ENCODE measurements at regions not wholly inside any gene's neighbourhood (a gene's known extent, or its start where the extent isn't known, plus 50 kb on each side); places are given as distances from the start of the nearest gene placed in this dataset.

- DNase-seq: no peak
Measured at GRCh38 chr20:40486297-40486696, 202.7 kb downstream of the MAFB start.

- no peak for DNase-seq
Measured at GRCh38 chr20:40481743-40482458, 207.1 kb downstream of the MAFB start.

- no peak for DNase-seq
Measured at GRCh38 chr20:40481337-40481736, 207.7 kb downstream of the MAFB start.

GRCh38 chr20:40477805-40478204, 211.2 kb downstream of the MAFB start:
- DNase-seq: no peak

GRCh38 chr20:40476461-40476860, 212.6 kb downstream of the MAFB start:
- DNase-seq: no peak

GRCh38 chr20:40472905-40473304, 216.1 kb downstream of the MAFB start:
- no peak for DNase-seq

- no peak for DNase-seq
Measured at GRCh38 chr20:40471261-40471629, 217.8 kb downstream of the MAFB start.

- DNase-seq: no peak
Measured at GRCh38 chr20:40470445-40471260, 218.4 kb downstream of the MAFB start.

- DNase-seq: no peak
Measured at GRCh38 chr20:40468759-40469158, 220.3 kb downstream of the MAFB start.

- DNase-seq: no peak
Measured at GRCh38 chr20:40467703-40468411, 221.2 kb downstream of the MAFB start.

- no peak for DNase-seq
Measured at GRCh38 chr20:40467067-40467466, 222.0 kb downstream of the MAFB start.

- no peak for DNase-seq
Measured at GRCh38 chr20:40464731-40465208, 224.3 kb downstream of the MAFB start.

GRCh38 chr20:40463171-40463570, 225.9 kb downstream of the MAFB start:
- DNase-seq: no peak

- DNase-seq: no peak
Measured at GRCh38 chr20:40462566-40462965, 226.5 kb downstream of the MAFB start.

- DNase-seq: no peak
Measured at GRCh38 chr20:40459299-40459698, 229.7 kb downstream of the MAFB start.

- DNase-seq: no peak
Measured at GRCh38 chr20:40457404-40457803, 231.6 kb downstream of the MAFB start.

- DNase-seq: no peak
Measured at GRCh38 chr20:40452758-40453157, 236.3 kb downstream of the MAFB start.

- DNase-seq: no peak
Measured at GRCh38 chr20:40451552-40451951, 237.5 kb downstream of the MAFB start.

GRCh38 chr20:40449974-40450616, 238.9 kb downstream of the MAFB start:
- no peak for DNase-seq

- DNase-seq: no peak
Measured at GRCh38 chr20:40449144-40449690, 239.8 kb downstream of the MAFB start.

- DNase-seq: no peak
Measured at GRCh38 chr20:40446888-40447287, 242.1 kb downstream of the MAFB start.

- no peak for DNase-seq
Measured at GRCh38 chr20:40444516-40444915, 244.5 kb downstream of the MAFB start.

GRCh38 chr20:40443753-40444152, 245.3 kb downstream of the MAFB start:
- no peak for DNase-seq
